ENCODE measurements at regions not wholly inside any gene's neighbourhood (a gene's known extent, or its start where the extent isn't known, plus 50 kb on each side); places are given as distances from the start of the nearest gene placed in this dataset.
"Not testable (repeated sequence)": the region's sequence is repeated elsewhere in the genome, so short reads cannot be mapped to it uniquely, and the experiment has no call there.

DNA sequence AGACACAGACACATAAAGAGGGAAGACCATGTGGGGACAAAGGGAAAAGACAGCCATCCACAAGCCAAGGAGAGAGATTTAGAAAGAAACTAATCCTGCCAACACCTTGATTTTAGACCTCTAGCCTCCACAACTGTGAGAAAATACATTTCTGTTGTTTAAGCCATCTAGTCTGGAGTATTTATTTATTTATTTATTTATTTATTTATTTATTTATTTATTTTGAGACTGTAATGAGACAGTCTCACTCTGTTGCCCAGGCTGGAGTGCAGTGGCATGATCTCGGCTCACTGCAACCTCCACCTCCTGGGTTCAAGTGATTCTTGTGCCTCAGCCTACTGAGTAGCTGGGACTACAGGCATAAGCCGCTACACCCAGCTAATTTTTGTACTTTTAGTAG, 259.3 kb downstream of the PARM1 start:
- not testable (repeated sequence) for H3K36me3 ChIP-seq (ENCODE audit: control insufficient read depth, insufficient read depth, low read length)
- 50 to 75% methylated on average over 1 to 2 of the region's 2 CpGs for WGBS, 2 experiments (ENCODE audit: insufficient coverage in 2 of 2)

DNA sequence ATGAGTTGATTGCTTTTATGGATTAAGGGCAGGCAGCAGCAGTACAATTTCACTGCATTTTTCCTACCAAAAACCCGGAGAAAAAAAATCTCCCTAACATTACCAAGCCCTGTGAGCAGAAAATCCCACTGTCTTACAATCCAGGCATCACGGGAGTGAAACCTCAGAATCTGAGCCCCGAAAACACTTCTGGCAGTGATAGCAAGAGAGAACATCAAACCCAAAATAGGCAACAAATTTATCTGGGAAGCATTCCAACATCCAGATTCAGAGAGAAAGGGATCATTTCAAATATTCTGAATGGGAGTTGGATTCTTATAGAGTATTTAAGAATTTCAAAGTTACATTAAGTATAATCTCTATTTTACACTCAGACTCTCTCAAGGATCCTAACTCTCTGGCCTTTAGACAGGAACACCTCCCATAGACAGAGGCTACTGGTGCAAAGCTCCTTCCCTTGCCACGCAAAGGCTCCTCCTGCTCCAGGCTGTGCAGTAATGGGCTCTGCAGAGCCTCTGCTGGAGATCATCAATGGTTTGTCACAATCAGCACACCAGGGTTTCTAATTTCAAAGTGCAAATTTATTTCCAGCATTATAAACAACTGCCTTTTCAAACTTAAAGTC, 256.9 kb downstream of the PARM1 start:
- no peaks in the 10 kb centered on the region for H3K9me3 ChIP-seq (ENCODE audit: control insufficient read depth, low read length)
- H3K27ac ChIP-seq (ENCODE audit: low read depth, low read length, severe bottlenecking): no peak overlapping the region
- no peaks in the 10 kb centered on the region for H3K36me3 ChIP-seq (ENCODE audit: control insufficient read depth, insufficient read depth, low read length)
- WGBS, 2 experiments (ENCODE audit: insufficient coverage in 2 of 2): 76 to 89% methylated on average over 1 to 3 of the region's 4 CpGs
- no peaks in the 10 kb centered on the region for H3K4me1 ChIP-seq (ENCODE audit: control insufficient read depth, insufficient read depth, low read length, poor library complexity, severe bottlenecking)
- H3K4me3 ChIP-seq (ENCODE audit: extremely low read depth, insufficient read depth, low read length, poor library complexity, severe bottlenecking): no peak overlapping the region

More for the DNA sequence above, 259.3 kb downstream of the PARM1 start:
- H3K9me3 ChIP-seq (ENCODE audit: control insufficient read depth, low read length); H3K4me3 ChIP-seq (ENCODE audit: extremely low read depth, insufficient read depth, low read length, poor library complexity, severe bottlenecking); H3K4me1 ChIP-seq (ENCODE audit: control insufficient read depth, insufficient read depth, low read length, poor library complexity, severe bottlenecking); H3K27ac ChIP-seq (ENCODE audit: low read depth, low read length, severe bottlenecking): not testable (repeated sequence)

DNA sequence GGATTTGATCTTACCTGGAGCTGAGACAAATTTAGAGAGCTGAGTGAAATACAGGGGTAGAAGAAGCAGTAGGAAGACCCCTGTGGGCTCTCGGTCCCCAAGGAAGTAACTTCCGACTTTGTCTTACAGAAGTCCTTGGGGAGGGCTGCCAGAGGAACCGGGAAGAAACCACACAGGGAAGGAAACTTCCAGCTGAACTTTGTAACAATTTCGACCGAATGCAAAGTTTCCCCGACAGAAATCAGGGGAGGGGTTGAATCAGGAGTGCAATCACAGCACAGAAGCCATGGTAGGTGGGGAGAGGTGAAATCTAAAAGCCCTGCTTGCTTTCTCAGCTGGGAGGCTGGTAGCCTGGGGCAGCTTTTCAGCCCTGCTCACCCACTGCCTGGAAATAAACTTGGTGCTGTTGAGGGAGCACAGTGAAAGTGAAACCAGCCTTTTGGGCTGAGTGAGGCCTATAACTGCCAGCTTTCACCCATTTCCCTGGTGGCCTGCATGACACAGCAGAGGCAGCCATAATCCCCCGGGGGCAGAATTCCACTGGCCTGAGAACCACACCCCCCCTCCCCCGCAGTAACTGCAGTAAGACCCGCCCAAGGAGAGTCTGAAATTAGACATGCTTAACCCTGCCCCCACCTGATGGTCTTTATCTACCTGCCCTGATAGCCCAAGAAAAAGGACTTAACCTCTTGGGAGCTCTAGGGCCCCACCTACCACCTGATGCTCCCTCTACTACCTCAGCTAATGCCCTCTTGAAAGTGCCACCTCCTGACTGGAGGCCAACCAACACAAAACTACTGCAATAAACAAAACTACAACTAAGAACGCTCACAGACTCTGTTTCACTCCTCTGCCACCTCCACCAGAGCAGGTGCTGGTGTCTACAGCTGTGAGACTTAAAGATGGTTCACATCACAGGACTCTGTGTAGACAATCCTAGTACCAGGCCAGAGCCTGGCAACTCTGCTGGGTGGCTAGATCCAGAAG, 248.2 kb downstream of the PARM1 start:
- H3K4me3 ChIP-seq (ENCODE audit: extremely low read depth, insufficient read depth, low read length, poor library complexity, severe bottlenecking): no peak overlapping the region
- H3K4me1 ChIP-seq (ENCODE audit: control insufficient read depth, insufficient read depth, low read length, poor library complexity, severe bottlenecking): no peaks in the 10 kb centered on the region
- no peaks in the 10 kb centered on the region for H3K9me3 ChIP-seq (ENCODE audit: control insufficient read depth, low read length)
- H3K36me3 ChIP-seq (ENCODE audit: control insufficient read depth, insufficient read depth, low read length): no peaks in the 10 kb centered on the region
- WGBS, 2 experiments (ENCODE audit: insufficient coverage in 2 of 2): 83 to 86% methylated on average over 5 to 8 of the region's 10 CpGs
- no peak overlapping the region for H3K27ac ChIP-seq (ENCODE audit: low read depth, low read length, severe bottlenecking)

DNA sequence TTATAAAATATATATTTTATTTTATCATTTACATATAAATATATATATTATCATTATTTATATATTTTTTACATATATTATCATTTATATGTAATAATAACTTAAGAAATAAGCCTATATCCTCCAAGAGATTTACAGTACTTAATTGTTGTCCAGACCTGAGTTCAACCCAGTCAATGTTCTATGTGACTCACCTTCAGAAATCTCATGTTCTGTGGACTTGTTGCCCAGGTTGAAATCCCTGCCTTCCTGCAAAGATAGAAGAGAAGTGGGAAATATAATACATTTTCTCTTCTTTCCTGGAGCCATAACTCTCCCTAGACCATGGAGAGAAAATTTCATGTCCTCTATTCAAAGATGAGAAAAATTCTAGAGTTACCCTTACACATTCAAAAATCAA, 247.3 kb downstream of the PARM1 start:
- H3K4me1 ChIP-seq (ENCODE audit: control insufficient read depth, insufficient read depth, low read length, poor library complexity, severe bottlenecking): no peaks in the 10 kb centered on the region
- no peak overlapping the region for H3K27ac ChIP-seq (ENCODE audit: low read depth, low read length, severe bottlenecking)
- H3K36me3 ChIP-seq (ENCODE audit: control insufficient read depth, insufficient read depth, low read length): no peaks in the 10 kb centered on the region
- no peaks in the 10 kb centered on the region for H3K9me3 ChIP-seq (ENCODE audit: control insufficient read depth, low read length)
- H3K4me3 ChIP-seq (ENCODE audit: extremely low read depth, insufficient read depth, low read length, poor library complexity, severe bottlenecking): no peak overlapping the region

DNA sequence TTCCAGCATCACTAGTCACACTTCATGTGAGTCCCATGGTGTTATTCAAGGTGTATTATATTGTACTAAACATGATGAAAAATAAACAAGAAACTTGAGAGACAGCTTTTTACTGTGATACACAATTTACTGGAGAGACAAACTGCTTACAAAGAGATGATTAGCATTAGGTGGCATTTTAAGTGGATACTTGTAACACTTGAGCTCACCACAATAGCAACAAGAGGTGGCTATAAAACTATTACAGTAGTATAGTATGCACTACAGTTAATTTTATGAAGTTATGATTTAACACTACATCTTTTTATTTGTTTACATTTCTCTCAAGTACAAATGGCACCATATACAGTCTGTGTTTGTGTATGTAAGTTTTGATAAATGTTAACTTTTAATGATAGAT, 246.6 kb downstream of the PARM1 start:
- H3K9me3 ChIP-seq (ENCODE audit: control insufficient read depth, low read length): no peaks in the 10 kb centered on the region
- no peaks in the 10 kb centered on the region for H3K36me3 ChIP-seq (ENCODE audit: control insufficient read depth, insufficient read depth, low read length)
- H3K4me3 ChIP-seq (ENCODE audit: extremely low read depth, insufficient read depth, low read length, poor library complexity, severe bottlenecking): no peak overlapping the region
- no peaks in the 10 kb centered on the region for H3K4me1 ChIP-seq (ENCODE audit: control insufficient read depth, insufficient read depth, low read length, poor library complexity, severe bottlenecking)
- no peak overlapping the region for H3K27ac ChIP-seq (ENCODE audit: low read depth, low read length, severe bottlenecking)

DNA sequence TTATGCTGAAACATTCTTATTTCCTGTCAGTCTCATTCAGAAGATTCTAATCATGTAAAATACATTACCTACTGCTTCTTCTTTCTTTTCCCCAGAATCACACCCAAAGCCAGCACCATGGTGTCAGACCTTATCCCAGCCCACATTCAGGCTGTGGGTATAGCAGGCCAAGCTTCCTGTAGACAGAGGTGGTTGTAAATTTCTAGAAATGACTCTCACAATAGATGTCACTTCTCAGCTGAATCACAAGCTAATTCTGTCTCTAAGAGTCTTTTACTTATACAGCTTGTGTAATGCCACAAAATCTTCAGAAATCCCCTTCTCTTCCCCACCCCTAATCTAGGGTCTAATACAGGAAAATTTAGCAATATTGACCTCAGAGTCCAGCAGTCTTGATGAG, 239.6 kb downstream of the PARM1 start:
- Histone ChIP-seq H3K9me3 (ENCODE audit: control insufficient read depth, low read length) (no peaks in the 10 kb centered on the region), H3K27ac (ENCODE audit: low read depth, low read length, severe bottlenecking) (no peak overlapping the region), H3K36me3 (ENCODE audit: control insufficient read depth, insufficient read depth, low read length) (no peaks in the 10 kb centered on the region), H3K4me3 (ENCODE audit: extremely low read depth, insufficient read depth, low read length, poor library complexity, severe bottlenecking) (no peak overlapping the region), H3K4me1 (ENCODE audit: control insufficient read depth, insufficient read depth, low read length, poor library complexity, severe bottlenecking) (no peaks in the 10 kb centered on the region)

DNA sequence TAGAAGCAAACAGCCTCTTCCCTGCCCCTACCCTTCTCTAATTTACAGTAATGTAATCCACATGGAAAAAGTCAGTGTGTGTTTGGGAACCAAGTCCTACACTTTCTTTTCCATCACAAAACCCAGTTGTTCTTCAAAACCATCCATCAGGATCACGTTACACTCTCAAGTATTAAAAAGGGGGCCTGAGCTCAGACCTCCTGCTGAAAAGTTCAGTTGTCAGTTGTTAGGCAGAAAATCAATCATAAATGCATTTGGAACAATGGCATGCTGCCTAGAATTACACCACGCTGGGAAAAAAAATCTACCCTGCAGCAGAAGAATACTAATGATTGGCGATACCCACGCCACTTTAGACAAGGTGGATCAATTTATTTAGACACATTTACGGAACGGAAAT, 236.5 kb downstream of the PARM1 start:
- 70 to 78% methylated on average over 5 of the region's 6 CpGs for WGBS, 2 experiments (ENCODE audit: insufficient coverage in 2 of 2)
- Histone ChIP-seq H3K27ac (ENCODE audit: low read depth, low read length, severe bottlenecking) (no peak overlapping the region), H3K4me3 (ENCODE audit: extremely low read depth, insufficient read depth, low read length, poor library complexity, severe bottlenecking) (no peak overlapping the region), H3K36me3 (ENCODE audit: control insufficient read depth, insufficient read depth, low read length) (no peaks in the 10 kb centered on the region), H3K4me1 (ENCODE audit: control insufficient read depth, insufficient read depth, low read length, poor library complexity, severe bottlenecking) (no peaks in the 10 kb centered on the region), H3K9me3 (ENCODE audit: control insufficient read depth, low read length) (no peaks in the 10 kb centered on the region)

DNA sequence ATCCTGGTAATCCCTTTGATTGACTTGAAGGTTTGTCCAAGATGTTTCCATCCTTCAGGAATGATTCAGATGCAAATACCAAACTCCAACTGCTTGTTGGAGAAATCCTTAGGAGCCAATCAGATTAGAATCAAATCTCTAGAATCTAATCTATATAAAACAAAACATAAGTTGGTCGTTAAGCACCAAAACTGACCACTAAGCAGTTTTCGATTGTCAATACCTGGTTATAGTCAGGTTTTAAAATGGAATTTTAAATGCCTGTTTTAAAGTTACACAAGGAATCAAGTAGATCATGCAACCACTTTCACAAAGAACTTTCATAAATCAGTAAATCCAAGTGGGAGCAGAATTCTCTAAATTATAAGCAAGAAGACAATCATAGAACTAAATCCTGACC, 236.1 kb downstream of the PARM1 start:
- Histone ChIP-seq H3K36me3 (ENCODE audit: control insufficient read depth, insufficient read depth, low read length) (no peaks in the 10 kb centered on the region), H3K4me1 (ENCODE audit: control insufficient read depth, insufficient read depth, low read length, poor library complexity, severe bottlenecking) (no peaks in the 10 kb centered on the region), H3K4me3 (ENCODE audit: extremely low read depth, insufficient read depth, low read length, poor library complexity, severe bottlenecking) (no peak overlapping the region), H3K9me3 (ENCODE audit: control insufficient read depth, low read length) (no peaks in the 10 kb centered on the region), H3K27ac (ENCODE audit: low read depth, low read length, severe bottlenecking) (no peak overlapping the region)
- WGBS, 2 experiments (ENCODE audit: insufficient coverage in 2 of 2): no CpG with 5 or more reads among the region's 2 CpGs

DNA sequence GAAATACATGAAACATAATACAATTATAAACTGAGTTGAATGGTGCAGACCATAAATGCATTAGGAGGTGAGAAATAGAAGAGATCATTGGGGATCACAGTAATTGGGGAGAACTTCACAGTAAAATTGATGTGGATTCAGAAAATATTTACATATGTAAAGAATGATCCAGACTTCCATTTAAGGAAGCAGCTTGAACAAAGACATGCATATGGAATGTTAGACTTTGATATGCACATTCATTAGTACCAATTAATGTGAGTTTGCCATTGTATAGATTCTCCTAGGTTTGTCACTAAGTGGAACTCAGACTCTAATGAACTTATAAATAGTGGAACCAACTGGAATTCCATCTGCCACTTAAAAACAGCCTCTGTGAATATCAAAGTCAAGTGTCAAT, 235.6 kb downstream of the PARM1 start:
- no peak overlapping the region for H3K27ac ChIP-seq (ENCODE audit: low read depth, low read length, severe bottlenecking)
- H3K9me3 ChIP-seq (ENCODE audit: control insufficient read depth, low read length): no peaks in the 10 kb centered on the region
- no peaks in the 10 kb centered on the region for H3K4me1 ChIP-seq (ENCODE audit: control insufficient read depth, insufficient read depth, low read length, poor library complexity, severe bottlenecking)
- no peak overlapping the region for H3K4me3 ChIP-seq (ENCODE audit: extremely low read depth, insufficient read depth, low read length, poor library complexity, severe bottlenecking)
- no peaks in the 10 kb centered on the region for H3K36me3 ChIP-seq (ENCODE audit: control insufficient read depth, insufficient read depth, low read length)

DNA sequence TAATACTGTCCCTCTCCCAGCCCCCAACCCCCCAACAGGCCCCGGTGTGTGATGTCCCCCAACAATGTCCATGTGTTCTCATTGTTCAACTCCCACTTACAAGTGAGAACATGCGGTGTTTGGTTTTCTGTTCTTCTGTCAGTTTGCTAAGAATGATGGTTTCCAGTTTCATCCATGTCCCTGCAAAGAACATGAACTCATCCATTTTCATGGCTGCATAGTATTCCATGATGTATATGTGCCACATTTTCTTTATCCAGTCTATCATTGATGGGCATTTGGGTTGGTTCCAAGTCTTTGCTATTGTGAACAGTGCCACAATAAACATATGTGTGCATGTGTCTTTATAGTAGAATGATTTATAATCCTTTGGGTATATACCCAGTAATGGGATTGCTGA, 232.2 kb downstream of the PARM1 start:
- not testable (repeated sequence) for H3K4me1 ChIP-seq (ENCODE audit: control insufficient read depth, insufficient read depth, low read length, poor library complexity, severe bottlenecking)

DNA sequence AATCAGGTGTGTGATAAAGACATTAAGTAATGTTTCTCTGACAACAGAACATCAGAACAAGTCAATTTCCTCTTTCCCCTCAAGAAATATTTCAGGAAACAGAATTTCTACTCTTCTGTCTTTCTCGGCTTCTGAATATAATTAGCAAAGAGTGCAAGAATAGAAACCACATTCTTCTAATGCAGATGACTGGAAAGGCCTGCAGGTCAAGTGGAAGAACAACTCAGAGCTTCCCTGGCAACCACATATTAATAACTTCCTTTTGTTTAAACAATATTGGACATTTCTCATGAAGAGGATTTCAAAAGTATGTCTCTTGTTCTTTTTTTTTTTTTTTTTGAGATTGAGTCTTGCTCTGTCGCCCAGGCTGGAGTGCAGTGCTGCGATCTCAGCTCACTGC, 225.5 kb downstream of the PARM1 start:
- no peak overlapping the region for H3K4me3 ChIP-seq (ENCODE audit: extremely low read depth, insufficient read depth, low read length, poor library complexity, severe bottlenecking)
- H3K4me1 ChIP-seq (ENCODE audit: control insufficient read depth, insufficient read depth, low read length, poor library complexity, severe bottlenecking): no peaks in the 10 kb centered on the region
- no peaks in the 10 kb centered on the region for H3K36me3 ChIP-seq (ENCODE audit: control insufficient read depth, insufficient read depth, low read length)
- H3K27ac ChIP-seq (ENCODE audit: low read depth, low read length, severe bottlenecking): no peak overlapping the region
- H3K9me3 ChIP-seq (ENCODE audit: control insufficient read depth, low read length): peaks cover 9% of the 10 kb centered on the region
- WGBS, 2 experiments (ENCODE audit: insufficient coverage in 2 of 2): 100% methylated on average over 1 of the region's 3 CpGs; no CpG with 5 or more reads in 1 of the 2 experiments

More for the DNA sequence above, 232.2 kb downstream of the PARM1 start:
- not testable (repeated sequence) for H3K27ac ChIP-seq (ENCODE audit: low read depth, low read length, severe bottlenecking); H3K9me3 ChIP-seq (ENCODE audit: control insufficient read depth, low read length); H3K36me3 ChIP-seq (ENCODE audit: control insufficient read depth, insufficient read depth, low read length); H3K4me3 ChIP-seq (ENCODE audit: extremely low read depth, insufficient read depth, low read length, poor library complexity, severe bottlenecking)
- 86% methylated on average over 1 of the region's 2 CpGs; no CpG with 5 or more reads in 1 of the 2 experiments for WGBS, 2 experiments (ENCODE audit: insufficient coverage in 2 of 2)

Measured in mesodermal cell (in vitro differentiated cells).